Activated effector memory CD4-positive, alpha-beta T cell treated with Interleukin-2 at 50 U/mL for 16 hours (primary cell): ENCODE measurements at regions not wholly inside any gene's neighbourhood (a gene's known extent, or its start where the extent isn't known, plus 50 kb on each side); places are given as distances from the start of the nearest gene placed in this dataset.
"Not testable (repeated sequence)": the region's sequence is repeated elsewhere in the genome, so short reads cannot be mapped to it uniquely, and the experiment has no call there.

Experiments used
- DNase-seq: peaks from one replicate; pipeline ENCODE4 v3.0.0-alpha.2; 2020

GRCh38 chr3:94336046-94336753 is 273.3 kb downstream of the NSUN3 start:
- no peak for DNase-seq

- no peak for DNase-seq
Observed at GRCh38 chr3:94345101-94345500, 282.2 kb downstream of the NSUN3 start.

- no peak for DNase-seq
Observed at GRCh38 chr3:94349310-94349878, 286.5 kb downstream of the NSUN3 start.

GRCh38 chr3:94356581-94356980 is 293.7 kb downstream of the NSUN3 start:
- no peak for DNase-seq

GRCh38 chr3:94359996-94360395 is 297.1 kb downstream of the NSUN3 start:
- no peak for DNase-seq

- DNase-seq = no peak
Observed at GRCh38 chr3:94360987-94361386, 298.1 kb downstream of the NSUN3 start.

GRCh38 chr3:94362393-94362792 is 299.5 kb downstream of the NSUN3 start:
- no peak for DNase-seq

- no peak for DNase-seq
Observed at GRCh38 chr3:94365006-94365405, 302.1 kb downstream of the NSUN3 start.

- DNase-seq = no peak
Observed at GRCh38 chr3:94372026-94372425, 309.2 kb downstream of the NSUN3 start.

- no peak for DNase-seq
Observed at GRCh38 chr3:94373456-94373855, 310.6 kb downstream of the NSUN3 start.

GRCh38 chr3:94374439-94375161 is 311.7 kb downstream of the NSUN3 start:
- DNase-seq = no peak

- not testable (repeated sequence) for DNase-seq
Observed at GRCh38 chr3:94377123-94377696, 314.3 kb downstream of the NSUN3 start.

- DNase-seq = not testable (repeated sequence)
Observed at GRCh38 chr3:94377863-94378262, 315.0 kb downstream of the NSUN3 start.

- DNase-seq = no peak
Observed at GRCh38 chr3:94378322-94378721, 315.5 kb downstream of the NSUN3 start.

GRCh38 chr3:94379264-94379663 is 316.4 kb downstream of the NSUN3 start:
- DNase-seq = no peak

GRCh38 chr3:94394885-94395284 is 332.0 kb downstream of the NSUN3 start:
- DNase-seq = no peak

- DNase-seq = no peak
Observed at GRCh38 chr3:94395851-94396250, 333.0 kb downstream of the NSUN3 start.

GRCh38 chr3:94398036-94398435 is 335.2 kb downstream of the NSUN3 start:
- DNase-seq = no peak

GRCh38 chr3:94401466-94401865 is 338.6 kb downstream of the NSUN3 start:
- DNase-seq = no peak

GRCh38 chr3:94402126-94402525 is 339.3 kb downstream of the NSUN3 start:
- no peak for DNase-seq

GRCh38 chr3:94405258-94406035 is 342.6 kb downstream of the NSUN3 start:
- no peak for DNase-seq

GRCh38 chr3:94406595-94406994 is 343.7 kb downstream of the NSUN3 start:
- no peak for DNase-seq

GRCh38 chr3:94412936-94413335 is 350.1 kb downstream of the NSUN3 start:
- DNase-seq = not testable (repeated sequence)
